ENCODE measurements at regions not wholly inside any gene's neighbourhood (a gene's known extent, or its start where the extent isn't known, plus 50 kb on each side); places are given as distances from the start of the nearest gene placed in this dataset.

DNA sequence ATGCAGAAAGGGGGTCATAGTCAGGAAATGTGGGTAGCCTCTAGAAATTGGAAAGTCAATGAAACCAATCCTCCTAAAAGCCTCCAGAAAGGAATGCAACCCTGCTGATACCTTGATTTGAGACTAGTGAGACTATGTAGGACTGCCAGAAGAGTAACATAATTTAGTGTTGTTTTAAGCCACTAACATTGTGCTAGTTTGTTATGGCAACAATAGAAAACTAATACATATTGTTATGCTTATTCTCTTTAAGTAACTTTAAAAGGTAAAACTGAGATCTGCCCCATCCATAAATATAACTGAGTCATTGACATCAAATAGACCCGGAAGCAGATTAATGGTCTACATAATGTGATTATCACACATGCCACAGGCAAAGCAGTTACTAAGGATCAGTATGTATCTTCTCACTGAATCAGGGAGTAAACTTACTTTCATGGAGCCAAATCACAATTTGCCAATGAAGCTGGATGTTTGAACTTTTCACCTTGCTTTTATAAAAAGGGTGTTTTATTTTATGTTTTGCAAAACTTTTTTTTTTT lies 146.4 kb upstream of the TMEM106B start:
- H3K4me2 ChIP-seq (ENCODE audit: low read depth, low read length), result no peak overlapping the region
- no peak overlapping the region for H3K9ac ChIP-seq (ENCODE audit: low read depth, low read length)
- no peaks in the 10 kb centered on the region for H4K20me1 ChIP-seq (ENCODE audit: insufficient read depth, low read length)
- no TSS peak for BruUV-seq (replicated peaks)
- no peak overlapping the region for H2BK15ac ChIP-seq (ENCODE audit: low read depth, low read length)
- no peak overlapping the region for H2AK9ac ChIP-seq (replicated peaks; ENCODE audit: low read depth, low read length, poor library complexity)
- no peak overlapping the region for H2BK120ac ChIP-seq (ENCODE audit: low read depth, low read length)
- H3K27ac ChIP-seq (ENCODE audit: insufficient read depth, low read length), result no peak overlapping the region
- no peaks in the 10 kb centered on the region for H3K36me3 ChIP-seq (ENCODE audit: control insufficient read depth, insufficient read depth, low read length)
- ATAC-seq (ENCODE audit: low read depth) (no peak), DNase-seq (no peak)
- no peak overlapping the region for H4K5ac ChIP-seq (ENCODE audit: low read depth, low read length)
- intact Hi-C loops (cut with micrococcal nuclease), result loop anchor here (5.0 kb wide), 3 partner anchors 148 to 232 kb away; partner anchors contain the start of genes THSD7A and TMEM106B
- H4K91ac ChIP-seq (ENCODE audit: insufficient read depth, low read depth, low read length), result no peak overlapping the region
- no peaks in the 10 kb centered on the region for H3K4me1 ChIP-seq (ENCODE audit: control insufficient read depth, insufficient read depth, low read length)
- CTCF ChIA-PET, result interaction anchor here (0.6 to 1.4 kb wide), 2 partner anchors 21 to 226 kb away, joined by 3 to 5 read pairs; no protein-coding TSS in a partner anchor
- H3K18ac ChIP-seq (ENCODE audit: low read depth, low read length), result no peak overlapping the region
- dilution Hi-C loops (cut with HindIII; ENCODE audit: low sequenced_read_pairs, unreplicated experiment), result no loop called here
- no peaks in the 10 kb centered on the region for H3K9me1 ChIP-seq (ENCODE audit: insufficient read depth, low read length)
- H4K8ac ChIP-seq (ENCODE audit: low read depth in 2 of 2, low read length in 2 of 2), result no peak overlapping the region
- no peaks in the 10 kb centered on the region for H3K9me3 ChIP-seq (ENCODE audit: control insufficient read depth, insufficient read depth, low read length)
- no CpG with 5 or more reads among the region's 1 CpG for WGBS, 2 experiments (ENCODE audit: extremely low coverage in 2 of 2, insufficient read length in 1 of 2)
- no peaks in the 10 kb centered on the region for H3K27me3 ChIP-seq (ENCODE audit: control insufficient read depth, insufficient read depth, low read length)
- in situ Hi-C loops (cut with MboI; ENCODE audit: low sequenced_read_pairs), result loop anchor here (5.0 to 25.0 kb wide), 3 partner anchors 258 to 627 kb away; no protein-coding TSS in a partner anchor
- POLR2A ChIA-PET (ENCODE audit: unreplicated experiment), result no interaction called here
- H3K14ac ChIP-seq (replicated peaks; ENCODE audit: low read depth, low read length), result no peak overlapping the region
- no peak overlapping the region for H3K56ac ChIP-seq (ENCODE audit: extremely low read depth, insufficient read depth, low read length)
- no peak overlapping the region for H3K23ac ChIP-seq (ENCODE audit: low read depth, low read length)
- no peak overlapping the region for H2AK5ac ChIP-seq (ENCODE audit: low read depth, low read length)
- no peak overlapping the region for H3K4ac ChIP-seq (ENCODE audit: low read depth, low read length)
- no peak for TF ChIP-seq RAD21 (IDR thresholded peaks at IDR 0.05; ENCODE audit: low read length)
- TF ChIP-seq MAZ (IDR thresholded peaks at IDR 0.05; ENCODE audit: borderline replicate concordance, low read depth, low read length), result no peak
- H3K4me3 ChIP-seq (ENCODE audit: insufficient read depth, low read depth, low read length), result no peak overlapping the region
- no peak overlapping the region for H2AFZ ChIP-seq (replicated peaks; ENCODE audit: low read length, poor library complexity)
- H2BK20ac ChIP-seq (ENCODE audit: low read depth, low read length), result no peak overlapping the region
- H2BK5ac ChIP-seq (ENCODE audit: low read depth, low read length, poor library complexity, severe bottlenecking), result no peak overlapping the region
- H3K79me1 ChIP-seq (ENCODE audit: low read depth in 1 of 2, low read length in 2 of 2), result no peaks in the 10 kb centered on the region
